ENCODE measurements at regions not wholly inside any gene's neighbourhood (a gene's known extent, or its start where the extent isn't known, plus 50 kb on each side); places are given as distances from the start of the nearest gene placed in this dataset.

DNA sequence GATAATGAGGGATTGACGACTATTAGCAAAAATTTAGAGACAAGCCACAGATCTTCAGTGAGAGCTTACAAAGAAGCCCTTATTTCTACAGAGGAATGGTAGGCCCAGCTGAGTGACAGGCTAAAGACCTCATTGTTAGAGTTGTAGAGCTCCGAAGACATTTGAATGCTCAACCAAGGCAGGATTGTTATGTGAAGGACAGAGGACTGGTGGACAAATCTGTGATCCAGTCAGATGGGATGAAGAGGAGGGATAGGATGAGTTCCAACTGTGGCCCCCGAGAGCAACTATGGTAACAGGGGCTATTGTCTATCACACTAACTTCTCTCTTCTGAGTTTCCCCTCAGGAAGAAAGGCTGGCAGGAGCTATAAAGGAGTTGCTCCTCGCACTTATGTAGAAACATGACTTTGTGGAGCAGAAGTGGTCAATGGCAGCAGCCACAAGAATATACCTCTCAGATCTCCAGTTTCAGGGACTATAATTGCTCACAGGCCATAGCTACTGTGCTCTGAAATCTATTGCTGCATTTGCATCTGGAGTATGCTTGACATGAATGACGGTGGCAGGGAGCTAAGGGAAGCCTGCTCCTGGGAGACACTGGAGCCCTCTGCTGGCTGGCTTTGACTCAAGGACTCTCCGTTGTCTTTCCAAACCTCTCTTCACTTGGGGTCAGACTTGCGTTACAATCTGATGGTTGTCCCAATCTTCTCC, 50.3 kb upstream of the GREB1L start:
- Mint-ChIP-seq H3K36me3 (no peaks in the 10 kb centered on the region), H3K4me3 (no peak overlapping the region), H3K9me3 (no peaks in the 10 kb centered on the region), H3K27me3 (ENCODE audit: low read depth) (peaks cover 3% of the 10 kb centered on the region), H3K4me1 (no peaks in the 10 kb centered on the region), H3K27ac (no peak overlapping the region)
- ChIA-PET POLR2A (no interaction called here), CTCF (interaction anchor here (0.6 to 4.1 kb wide), 47 partner anchors 9 to 477 kb away, joined by 3 to 30 read pairs (median 4); partner anchors contain the start of genes ESCO1, ROCK1 and SNRPD1)
- peak; percentile 91 for ATAC-seq
- DNase-seq (ENCODE audit: low spot score) = peak; percentile 71
- TF ChIP-seq ZNF263 (CRISPR knock-in tag; IDR thresholded peaks at IDR 0.05; ENCODE audit: low read depth) (no peak), MXD4 (CRISPR knock-in tag; IDR thresholded peaks at IDR 0.05; ENCODE audit: borderline replicate concordance) (no peak)

All from WTC11 (cell line).